HG03521 (cell line): ENCODE measurements at regions not wholly inside any gene's neighbourhood (a gene's known extent, or its start where the extent isn't known, plus 50 kb on each side); places are given as distances from the start of the nearest gene placed in this dataset.
"Not testable (repeated sequence)": the region's sequence is repeated elsewhere in the genome, so short reads cannot be mapped to it uniquely, and the experiment has no call there.

ENCODE experiments used
- ATAC-seq: cut with Tn5 transposase; IDR thresholded peaks from one replicate; pipeline ENCODE4 v1.9.1; 2021; ENCODE audit warnings: mild to moderate bottlenecking, moderate library complexity; ENCODE audit not compliant: unreplicated experiment

- ATAC-seq = no peak
Measured at GRCh38 chr19:29015569-29015968, 197.4 kb downstream of the UQCRFS1 start.

GRCh38 chr19:29014857-29015436 lies 198.0 kb downstream of the UQCRFS1 start:
- ATAC-seq = no peak

- no peak for ATAC-seq
Measured at GRCh38 chr19:29013988-29014387, 199.0 kb downstream of the UQCRFS1 start.

GRCh38 chr19:29013325-29013724 lies 199.6 kb downstream of the UQCRFS1 start:
- ATAC-seq = no peak

- ATAC-seq = no peak
Measured at GRCh38 chr19:29012457-29012856, 200.5 kb downstream of the UQCRFS1 start.

GRCh38 chr19:29010276-29010675 lies 202.7 kb downstream of the UQCRFS1 start:
- ATAC-seq = no peak

- ATAC-seq = no peak
Measured at GRCh38 chr19:29006057-29006735, 206.8 kb downstream of the UQCRFS1 start.

GRCh38 chr19:29004796-29005195 lies 208.2 kb downstream of the UQCRFS1 start:
- ATAC-seq = no peak

GRCh38 chr19:29003641-29004409 lies 209.1 kb downstream of the UQCRFS1 start:
- no peak for ATAC-seq

- no peak for ATAC-seq
Measured at GRCh38 chr19:29002336-29002735, 210.6 kb downstream of the UQCRFS1 start.

GRCh38 chr19:29001597-29002245 lies 211.2 kb downstream of the UQCRFS1 start:
- no peak for ATAC-seq

GRCh38 chr19:29001141-29001581 lies 211.8 kb downstream of the UQCRFS1 start:
- no peak for ATAC-seq

GRCh38 chr19:28999724-29000433 lies 213.1 kb downstream of the UQCRFS1 start:
- no peak for ATAC-seq

- no peak for ATAC-seq
Measured at GRCh38 chr19:28998974-28999373, 214.0 kb downstream of the UQCRFS1 start.

GRCh38 chr19:28997866-28998265 lies 215.1 kb downstream of the UQCRFS1 start:
- ATAC-seq = not testable (repeated sequence)

GRCh38 chr19:28990522-28990921 lies 222.4 kb downstream of the UQCRFS1 start:
- ATAC-seq = no peak

- no peak for ATAC-seq
Measured at GRCh38 chr19:28989739-28990138, 223.2 kb downstream of the UQCRFS1 start.

GRCh38 chr19:28988066-28988465 lies 224.9 kb downstream of the UQCRFS1 start:
- ATAC-seq = no peak

- ATAC-seq = no peak
Measured at GRCh38 chr19:28987177-28987576, 225.8 kb downstream of the UQCRFS1 start.

- no peak for ATAC-seq
Measured at GRCh38 chr19:28985201-28985600, 227.8 kb downstream of the UQCRFS1 start.

- no peak for ATAC-seq
Measured at GRCh38 chr19:28984315-28984714, 228.6 kb downstream of the UQCRFS1 start.
